CD4-positive, alpha-beta T cell treated with Interferon gamma for 1 hour (primary cell): ENCODE measurements at regions not wholly inside any gene's neighbourhood (a gene's known extent, or its start where the extent isn't known, plus 50 kb on each side); places are given as distances from the start of the nearest gene placed in this dataset.
"Not testable (repeated sequence)": the region's sequence is repeated elsewhere in the genome, so short reads cannot be mapped to it uniquely, and the experiment has no call there.

Experiments used
- DNase-seq: peaks from one replicate; pipeline ENCODE4 v3.0.0-alpha.2; 2020

DNA sequence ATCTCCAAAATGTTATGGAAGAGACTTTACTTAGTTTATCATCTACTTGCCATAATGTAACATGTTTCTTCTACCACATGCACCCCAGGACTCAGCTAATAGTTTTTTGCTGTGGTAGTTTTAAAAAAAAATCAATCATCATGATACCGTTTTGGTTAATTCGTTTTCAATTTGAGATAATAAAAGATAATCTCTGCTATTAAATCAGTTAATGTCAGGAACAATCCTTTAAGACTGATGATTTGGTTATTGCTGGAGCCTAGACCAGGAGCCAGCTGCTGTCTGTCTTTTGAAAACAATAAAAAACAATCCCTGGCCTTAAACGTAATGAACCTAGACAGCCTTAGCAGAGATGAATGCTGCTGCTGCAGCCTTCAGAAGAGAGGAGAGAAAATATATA lies 403.7 kb downstream of the OXSM start:
- DNase-seq = no peak

- DNase-seq = no peak
These were observed 406.9 kb downstream of the OXSM start for GRCh38 chr3:26196781-26197180.

DNA sequence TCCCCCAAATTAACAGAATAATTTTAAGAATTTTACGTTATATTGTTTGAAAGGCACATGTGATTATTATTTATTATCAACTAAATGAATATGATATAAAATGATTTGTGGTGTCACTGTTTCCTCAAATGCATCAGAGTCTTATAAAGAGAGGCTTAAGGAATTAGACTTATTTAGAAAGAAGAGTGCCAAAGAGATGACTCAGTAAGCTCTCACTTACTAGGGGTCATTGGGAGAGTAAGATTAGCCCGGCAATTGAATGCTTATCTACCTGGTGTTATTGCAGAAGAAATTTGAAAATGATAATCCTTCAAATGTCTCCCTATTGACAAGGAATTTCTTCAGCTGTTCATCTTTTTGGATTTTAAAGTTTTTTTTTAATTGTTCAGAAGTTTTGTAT lies 408.7 kb downstream of the OXSM start:
- no peak for DNase-seq

DNA sequence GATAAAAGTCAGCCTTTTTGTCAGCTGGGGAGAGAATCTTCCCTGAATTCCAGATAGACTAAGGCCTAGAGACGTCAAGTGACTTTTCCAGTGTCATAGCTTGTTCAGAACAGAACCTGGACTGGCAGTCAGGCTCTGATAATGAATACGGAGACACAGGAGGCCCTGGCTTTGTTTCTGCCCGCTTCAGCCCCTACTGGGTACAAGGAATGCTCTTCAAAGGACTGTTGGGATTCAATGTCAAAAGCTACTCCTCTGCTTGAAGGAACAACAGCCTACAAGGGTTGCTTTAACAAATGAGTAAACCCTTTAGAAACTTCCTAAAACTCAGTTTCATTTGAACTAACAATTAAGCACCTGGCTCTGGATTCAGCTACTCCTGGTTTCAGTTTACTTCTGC lies 412.3 kb downstream of the OXSM start:
- no peak for DNase-seq

GRCh38 chr3:26205475-26205874 lies 415.6 kb downstream of the OXSM start:
- DNase-seq = no peak

- DNase-seq = no peak
These were observed 414.4 kb upstream of the LRRC3B start for GRCh38 chr3:26208201-26208600.

DNA sequence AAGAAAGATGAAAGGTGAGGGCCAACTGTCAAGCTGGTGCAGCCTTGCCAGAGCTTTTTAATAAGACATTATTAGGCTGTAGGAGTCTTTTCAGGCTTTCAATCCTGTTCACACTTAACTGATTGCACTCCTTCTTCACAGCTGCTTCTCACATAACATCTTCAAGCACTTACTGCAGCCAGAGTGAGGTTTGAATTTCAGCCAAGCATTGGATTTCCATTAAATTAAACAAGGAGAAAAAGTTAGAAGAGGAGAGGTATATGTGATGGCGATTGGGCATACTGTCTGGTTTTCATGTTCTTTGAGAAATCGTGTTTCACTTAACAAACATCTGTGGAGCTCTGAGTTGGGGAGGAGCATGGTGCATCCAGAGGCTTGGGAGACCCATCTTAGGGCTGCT lies 392.8 kb upstream of the LRRC3B start:
- no peak for DNase-seq

DNA sequence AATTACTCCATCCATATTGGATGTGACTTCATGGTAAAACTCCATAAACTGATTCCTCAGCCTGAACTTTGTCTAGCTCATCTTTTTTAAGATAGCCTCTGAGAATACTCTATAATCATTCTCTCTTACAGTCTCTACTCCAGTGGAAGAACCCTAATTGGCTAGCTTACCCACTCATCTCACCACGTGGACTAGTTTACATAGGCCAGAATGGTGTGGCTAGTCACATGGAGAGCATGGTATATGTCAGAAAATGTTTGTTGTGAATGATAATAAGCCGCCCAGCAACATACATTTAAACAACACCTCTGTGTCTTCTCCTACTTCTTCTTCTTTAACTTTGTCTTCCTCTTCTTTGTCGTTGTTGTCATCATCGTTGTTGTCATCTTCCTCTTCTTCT lies 389.2 kb upstream of the LRRC3B start:
- no peak for DNase-seq

DNA sequence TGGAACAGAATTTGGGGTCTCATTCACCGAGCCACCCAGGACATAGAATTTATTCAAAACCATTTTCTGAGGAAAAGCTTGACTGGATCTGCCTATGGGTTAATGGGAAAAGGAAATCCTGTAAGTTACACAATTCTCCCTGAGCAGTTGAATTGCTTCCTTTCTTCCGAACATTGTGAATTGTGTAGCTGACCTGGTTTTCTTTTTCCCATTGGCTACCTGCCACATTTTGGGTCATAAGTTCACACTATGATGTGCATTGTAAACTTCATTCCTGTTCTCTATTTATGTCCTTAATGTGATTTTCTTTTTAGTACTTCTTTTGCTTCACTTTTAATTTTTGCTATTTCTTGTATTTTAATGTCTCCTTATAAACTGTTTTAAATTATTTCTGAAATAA lies 386.0 kb upstream of the LRRC3B start:
- DNase-seq = no peak

DNA sequence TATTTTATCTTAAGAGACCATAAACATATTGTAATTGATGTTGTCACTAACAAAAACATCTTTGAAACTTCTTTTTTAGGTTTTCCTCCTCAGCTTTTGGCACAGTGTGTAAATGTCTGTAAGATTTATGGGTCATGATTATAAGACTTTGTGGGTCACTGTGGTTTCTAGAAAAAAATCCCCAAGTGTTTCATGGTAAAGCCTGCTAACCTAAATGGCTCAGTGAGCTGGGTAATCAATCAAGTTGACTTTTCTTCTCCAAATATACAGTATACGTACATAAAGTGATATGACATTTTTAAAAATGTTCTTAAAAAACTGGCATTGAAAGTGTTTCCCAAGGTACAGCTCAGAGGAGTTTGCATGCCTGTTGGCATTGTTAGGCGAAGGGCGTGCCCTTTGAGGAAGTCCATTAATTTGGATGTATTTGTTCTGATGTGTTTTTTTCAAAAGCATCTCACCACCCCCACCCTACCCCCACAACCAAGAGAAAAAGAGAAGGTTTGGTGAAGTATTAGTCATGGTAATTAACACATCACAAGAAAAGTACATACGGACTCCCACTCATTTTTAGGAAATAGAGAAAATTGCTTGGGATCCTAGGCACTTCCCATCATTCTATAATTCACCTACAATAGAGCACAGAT lies 385.4 kb upstream of the LRRC3B start:
- no peak for DNase-seq

DNA sequence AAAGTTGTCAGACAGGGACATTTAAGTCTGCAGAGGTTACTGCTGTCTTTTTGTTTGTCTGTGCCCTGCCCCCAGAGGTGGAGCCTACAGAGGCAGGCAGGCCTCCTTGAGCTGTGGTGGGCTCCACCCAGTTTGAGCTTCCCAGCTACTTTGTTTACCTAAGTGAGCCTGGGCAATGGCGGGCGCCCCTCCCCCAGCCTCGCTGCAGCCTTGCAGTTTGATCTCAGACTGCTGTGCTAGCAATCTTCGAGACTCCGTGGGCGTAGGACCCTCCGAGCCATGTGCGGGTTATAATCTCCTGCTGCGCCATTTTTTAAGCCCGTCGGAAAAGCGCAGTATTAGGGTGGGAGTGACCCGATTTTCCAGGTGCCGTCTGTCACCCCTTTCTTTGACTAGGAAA lies 378.0 kb upstream of the LRRC3B start:
- not testable (repeated sequence) for DNase-seq

- no peak for DNase-seq
These were observed 377.3 kb upstream of the LRRC3B start for GRCh38 chr3:26245236-26245635.

- no peak for DNase-seq
These were observed 375.7 kb upstream of the LRRC3B start for GRCh38 chr3:26246901-26247300.

GRCh38 chr3:26247712-26248111 lies 374.9 kb upstream of the LRRC3B start:
- DNase-seq = no peak

GRCh38 chr3:26252001-26252400 lies 370.6 kb upstream of the LRRC3B start:
- DNase-seq = no peak

GRCh38 chr3:26256224-26256623 lies 366.3 kb upstream of the LRRC3B start:
- DNase-seq = no peak

DNA sequence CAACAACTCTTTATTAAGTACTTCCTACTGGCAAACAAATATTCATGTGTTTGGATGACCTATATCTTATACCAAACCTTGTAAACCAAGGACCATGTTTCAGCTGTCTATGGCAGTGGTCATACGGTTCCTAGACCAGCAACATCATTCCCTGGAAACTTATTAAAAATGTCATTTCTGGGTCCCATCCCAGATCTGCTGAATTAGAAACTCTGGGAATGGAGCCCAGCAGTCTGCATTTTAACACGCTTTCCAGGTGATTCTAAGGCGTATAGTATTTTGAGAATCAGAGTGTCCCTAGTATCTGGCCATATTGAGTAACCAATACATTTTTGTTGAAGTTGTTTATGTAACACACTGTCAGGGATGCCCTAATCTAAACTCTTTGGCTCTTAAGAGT lies 363.4 kb upstream of the LRRC3B start:
- no peak for DNase-seq

DNA sequence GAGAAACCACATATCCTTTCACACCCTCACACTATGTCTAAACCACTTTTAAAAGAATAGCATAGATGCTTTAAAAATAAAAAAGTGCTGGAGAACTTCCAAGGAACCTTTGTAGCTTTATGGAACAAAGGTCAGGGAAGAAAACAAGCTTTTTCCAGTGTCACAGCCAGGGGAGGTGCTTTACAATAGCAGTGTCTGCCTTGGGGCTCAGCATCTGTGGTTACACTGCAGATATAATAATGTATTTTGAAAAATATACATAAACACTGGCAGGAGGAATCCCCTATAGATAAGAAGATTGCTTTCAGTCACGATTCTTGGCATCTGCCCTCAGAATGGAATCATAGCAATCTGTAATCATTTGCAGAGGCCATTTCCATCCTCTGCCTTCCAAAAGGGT lies 362.4 kb upstream of the LRRC3B start:
- DNase-seq = no peak

DNA sequence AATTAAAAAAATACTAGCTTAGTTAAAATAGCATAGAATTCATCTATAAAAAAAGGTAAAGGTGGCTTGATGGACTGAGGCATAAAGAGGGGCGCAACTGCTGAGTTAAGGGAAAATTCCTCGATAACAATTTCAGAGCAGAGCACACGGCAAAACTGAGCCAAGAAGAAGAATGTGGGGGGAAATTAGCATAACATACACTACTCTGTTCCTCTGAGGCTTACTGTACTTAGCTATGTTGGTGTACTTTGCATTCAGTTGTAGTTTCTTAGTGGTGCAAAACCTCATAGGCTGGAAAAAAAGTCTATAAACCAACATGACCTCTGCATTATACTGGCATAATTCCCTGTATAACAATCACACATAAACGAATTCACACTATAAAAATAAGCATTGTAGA lies 357.9 kb upstream of the LRRC3B start:
- DNase-seq = no peak

- DNase-seq = no peak
These were observed 350.7 kb upstream of the LRRC3B start for GRCh38 chr3:26271848-26272247.

GRCh38 chr3:26273196-26273595 lies 349.4 kb upstream of the LRRC3B start:
- no peak for DNase-seq

- no peak for DNase-seq
These were observed 343.5 kb upstream of the LRRC3B start for GRCh38 chr3:26279091-26279490.

GRCh38 chr3:26280517-26280916 lies 342.1 kb upstream of the LRRC3B start:
- no peak for DNase-seq

DNA sequence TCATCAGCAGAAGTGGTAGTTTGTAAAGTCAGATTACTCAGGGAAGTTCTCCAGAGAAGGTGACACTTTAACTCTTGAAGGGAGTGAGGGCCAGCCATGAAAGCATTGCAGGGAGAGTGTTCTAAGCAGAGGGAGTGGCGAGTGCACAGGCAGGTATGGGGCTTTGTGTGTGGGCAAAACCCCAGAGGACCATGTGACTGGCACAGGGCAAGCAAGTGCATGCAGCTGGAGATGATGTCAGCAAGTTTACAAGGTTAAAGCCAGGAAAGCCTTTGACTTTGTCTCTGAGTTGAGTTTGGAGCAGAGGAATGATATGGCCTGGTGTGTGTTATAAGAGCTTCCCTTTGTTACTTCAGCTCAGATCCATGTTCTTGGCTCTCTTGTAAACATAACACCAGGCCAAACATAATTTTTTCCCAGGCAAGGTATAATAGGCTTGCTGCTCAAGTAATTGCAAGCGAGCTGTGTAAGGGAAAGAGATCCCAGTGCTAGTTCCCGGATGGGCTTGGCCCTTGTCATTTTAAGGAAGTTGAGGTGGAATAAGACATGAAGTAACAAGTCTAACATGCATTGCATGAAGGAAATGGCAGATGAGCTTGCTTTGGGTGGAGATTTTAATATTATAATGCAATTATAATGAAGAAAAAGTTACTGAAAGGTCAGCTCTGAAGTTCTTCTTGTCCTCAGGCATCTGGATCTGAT lies 341.1 kb upstream of the LRRC3B start:
- no peak for DNase-seq

DNA sequence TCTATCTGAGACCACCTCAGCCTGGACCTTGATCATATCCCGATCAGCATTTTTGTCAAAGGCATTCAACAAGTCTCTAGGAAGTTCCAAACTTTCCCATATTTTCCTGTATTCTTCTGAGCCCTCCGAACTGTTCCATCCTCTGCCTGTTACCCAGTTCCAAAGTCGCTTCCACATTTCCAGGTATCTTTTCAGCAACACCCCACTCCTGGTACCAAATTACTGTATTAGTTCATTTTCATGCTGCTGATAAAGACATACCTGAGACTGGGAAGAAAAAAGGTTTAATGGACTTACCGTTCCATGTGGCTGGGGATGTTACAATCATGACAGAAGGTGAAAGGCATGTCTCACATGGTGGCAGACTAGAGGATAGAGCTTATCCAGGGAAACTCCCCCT lies 338.1 kb upstream of the LRRC3B start:
- not testable (repeated sequence) for DNase-seq
